B cell (primary cell): ENCODE measurements at regions not wholly inside any gene's neighbourhood (a gene's known extent, or its start where the extent isn't known, plus 50 kb on each side); places are given as distances from the start of the nearest gene placed in this dataset.

Experiments
- ATAC-seq: fragments of 200-7000 bp; cut with Tn5 transposase; one replicate; pipeline ENCODE4 v1.10.0; 2021; ENCODE audit warnings: low read depth, mild to moderate bottlenecking, moderate number of reproducible peaks, moderate library complexity
- CTCF ChIA-PET: fragments of 350-600 bp; sonication (Branson Sonifier 250); formaldehyde crosslinking; loops from one replicate; lab custom pipeline; 2021; ENCODE audit warnings: antibody characterized with exemption, inconsistent platforms; lab: Charles Lee
- POLR2A ChIA-PET: fragments of 350-600 bp; sonication (Branson Sonifier 250); formaldehyde crosslinking; loops from one replicate; lab custom pipeline; 2021; ENCODE audit warnings: antibody characterized with exemption; lab: Charles Lee
- DNase-seq: peaks from one replicate; pipeline ENCODE4 v3.0.0; 2013
- H2AFZ ChIP-seq: 2 replicates; pipeline ENCODE4 v1.6.1; 2012; ENCODE audit warnings: mild to moderate bottlenecking, low read depth, low read length; ENCODE audit not compliant: insufficient read depth, poor library complexity, severe bottlenecking
- H3K27ac ChIP-seq, 2 donors: 1 replicate in 1 of 2; 2 replicates in 1 of 2; pipeline ENCODE4 v1.5.1; 2012 to 2013; ENCODE audit warnings: low read length in 2 of 2, mild to moderate bottlenecking in 2 of 2, moderate library complexity in 1 of 2
- H3K27me3 ChIP-seq, 4 experiments: fragments of 200-600 bp in 1 of 4; sonication (generic) in 1 of 4; replicated peaks in 1 of 4; 1 replicate in 2 of 4; 2 replicates in 2 of 4; pipeline versions ENCODE4 v1.6.1 to v1.7.0; 2013 to 2016; ENCODE audit warnings: low read length in 3 of 4, mild to moderate bottlenecking in 2 of 4, mixed read lengths in 1 of 4, moderate library complexity in 1 of 4; ENCODE audit not compliant: insufficient read depth in 4 of 4, control insufficient read depth in 3 of 4; ENCODE audit errors: control extremely low read depth in 1 of 4
- H3K36me3 ChIP-seq, 2 experiments: replicated peaks in 1 of 2; 1 replicate in 1 of 2; 2 replicates in 1 of 2; pipeline versions ENCODE4 v1.6.1 to v1.7.1; 2013; ENCODE audit warnings: low read length in 1 of 2; ENCODE audit not compliant: insufficient read depth in 2 of 2, control insufficient read depth in 1 of 2; ENCODE audit errors: control extremely low read depth in 1 of 2, extremely low read depth in 1 of 2
- H3K4me1 ChIP-seq, 2 donors: fragments of 200-600 bp in 1 of 2; sonication (generic) in 1 of 2; 1 replicate in 1 of 2; 2 replicates in 1 of 2; pipeline versions ENCODE4 v1.5.1 to v1.6.1; 2013 to 2017; ENCODE audit warnings: low read length in 2 of 2; ENCODE audit not compliant: control insufficient read depth in 2 of 2, insufficient read depth in 2 of 2
- H3K4me2 ChIP-seq: replicated peaks from 2 replicates; pipeline ENCODE3; 2012; ENCODE audit warnings: mild to moderate bottlenecking, low read depth, low read length; ENCODE audit not compliant: poor library complexity, severe bottlenecking
- H3K4me3 ChIP-seq, 5 experiments: fragments of 200-600 bp in 1 of 5; sonication (generic) in 1 of 5; 1 replicate in 3 of 5; 2 replicates in 2 of 5; pipeline versions ENCODE4 v1.5.1 to v1.7.0; 2011 to 2016; ENCODE audit warnings: low read length in 4 of 5, mild to moderate bottlenecking in 4 of 5, low read depth in 2 of 5, control low read depth in 1 of 5, moderate library complexity in 1 of 5; ENCODE audit not compliant: insufficient read depth in 1 of 5; ENCODE audit errors: control extremely low read depth in 1 of 5, extremely low read depth in 1 of 5
- H3K79me2 ChIP-seq: fragments of 200-600 bp; sonication (generic); one replicate; pipeline ENCODE4 v1.6.0; 2016; ENCODE audit warnings: low read length; ENCODE audit not compliant: control insufficient read depth, insufficient read depth
- H3K9ac ChIP-seq: fragments of 200-600 bp; sonication (generic); 2 replicates; pipeline ENCODE4 v1.6.1; 2017; ENCODE audit warnings: mild to moderate bottlenecking, low read length, moderate library complexity
- H3K9me3 ChIP-seq, 3 donors: one replicate each; pipeline versions ENCODE4 v1.6.1 to v1.7.1; 2013; ENCODE audit warnings: low read length in 2 of 3; ENCODE audit not compliant: control insufficient read depth in 2 of 3, insufficient read depth in 1 of 3; ENCODE audit errors: control extremely low read depth in 1 of 3
- H4K20me1 ChIP-seq: 2 replicates; pipeline ENCODE4 v1.6.0; 2012; ENCODE audit warnings: mild to moderate bottlenecking, low read length; ENCODE audit not compliant: insufficient read depth, control insufficient read depth, poor library complexity, severe bottlenecking
- H3K27ac Mint-ChIP-seq: one replicate; pipeline ENCODE4 v1.8.0; 2021; ENCODE audit warnings: mixed read lengths
- H3K27me3 Mint-ChIP-seq: one replicate; pipeline ENCODE4 v1.8.0; 2021; ENCODE audit warnings: mixed read lengths
- H3K4me1 Mint-ChIP-seq: one replicate; pipeline ENCODE4 v1.8.0; 2021; ENCODE audit warnings: mixed read lengths
- H3K4me3 Mint-ChIP-seq: one replicate; pipeline ENCODE4 v1.8.0; 2021; ENCODE audit warnings: mixed read lengths
- H3K9me3 Mint-ChIP-seq: one replicate; pipeline ENCODE4 v1.8.0; 2022; ENCODE audit warnings: mixed read lengths; ENCODE audit not compliant: insufficient read depth
- EZH2 ChIP-seq: IDR thresholded peaks from 2 replicates; pipeline ENCODE4 v1.6.1; 2012; ENCODE audit warnings: borderline replicate concordance, low read depth, mild to moderate bottlenecking, moderate library complexity, low read length; ENCODE audit not compliant: insufficient read depth, poor library complexity, severe bottlenecking
- WGBS: methylation state at CpG from one replicate; pipeline ENCODE4 v1.1.5; 2013; ENCODE audit warnings: missing lambda C conversion rate; ENCODE audit not compliant: insufficient coverage; 5-methylcytosine and 5-hydroxymethylcytosine counted together
- intact Hi-C: fragments of 100-400 bp; cut with micrococcal nuclease; formaldehyde crosslinking; loops from one replicate; pipeline ENCODE4 v1.10.0; 2022
- TF ChIP-seq, protein P1 (sequence below): fragments of 200-600 bp; IDR thresholded peaks from one replicate; pipeline ENCODE4 v1.8.0; 2022; ENCODE audit warnings: antibody characterized with exemption, mild to moderate bottlenecking

DNA sequence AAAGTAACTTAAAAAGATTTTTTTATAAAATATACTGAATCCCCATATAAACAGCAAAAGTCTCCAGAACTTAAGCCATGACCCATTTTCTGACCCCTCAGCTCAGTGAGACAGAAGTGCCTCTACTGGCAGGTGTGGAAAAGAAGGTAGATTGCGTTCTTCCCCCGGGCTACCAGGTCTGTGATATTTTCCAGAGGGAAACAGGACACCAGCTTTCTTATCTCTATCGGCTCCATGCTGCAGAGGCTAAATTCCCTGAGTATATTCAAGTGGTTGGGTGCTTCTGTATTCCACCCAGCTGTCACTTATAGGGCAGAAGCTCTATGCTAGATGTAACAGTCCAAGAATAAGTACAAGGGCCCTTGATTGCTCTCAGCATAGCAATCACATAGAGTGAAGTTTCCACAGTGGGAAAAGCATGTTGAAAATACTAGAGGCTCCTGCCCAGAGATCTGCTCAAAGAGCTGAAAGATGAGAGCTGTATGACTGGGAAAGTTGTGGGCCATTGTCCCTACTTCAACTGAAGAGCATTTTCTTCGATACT, 687.3 kb downstream of the CDH11 start:
- H3K4me3 ChIP-seq, result no peak overlapping the region
- no peaks in the 10 kb centered on the region for H4K20me1 ChIP-seq
- Mint-ChIP-seq H3K27ac (no peak overlapping the region), H3K4me3 (no peak overlapping the region), H3K27me3 (no peaks in the 10 kb centered on the region), H3K4me1 (no peaks in the 10 kb centered on the region), H3K9me3 (peaks cover 6% of the 10 kb centered on the region)
- DNase-seq (no peak), ATAC-seq (no peak)
- 100% methylated on average over 3 of the region's 4 CpGs for WGBS
- intact Hi-C loops, result no loop called here
- no peaks in the 10 kb centered on the region for H3K79me2 ChIP-seq
- no peak overlapping the region for H2AFZ ChIP-seq
- CTCF ChIA-PET, result no interaction called here
- no peaks in the 10 kb centered on the region for H3K36me3 ChIP-seq
- no peak overlapping the region for H3K27ac ChIP-seq
- H3K9me3 ChIP-seq, result no peaks in the 10 kb centered on the region
- no peak overlapping the region for H3K9ac ChIP-seq
- no peaks in the 10 kb centered on the region for H3K27me3 ChIP-seq
- no peaks in the 10 kb centered on the region for H3K4me1 ChIP-seq
- no peak overlapping the region for H3K4me2 ChIP-seq
- POLR2A ChIA-PET, result no interaction called here
- no peak for TF ChIP-seq EZH2
- TF ChIP-seq, protein P1, sequence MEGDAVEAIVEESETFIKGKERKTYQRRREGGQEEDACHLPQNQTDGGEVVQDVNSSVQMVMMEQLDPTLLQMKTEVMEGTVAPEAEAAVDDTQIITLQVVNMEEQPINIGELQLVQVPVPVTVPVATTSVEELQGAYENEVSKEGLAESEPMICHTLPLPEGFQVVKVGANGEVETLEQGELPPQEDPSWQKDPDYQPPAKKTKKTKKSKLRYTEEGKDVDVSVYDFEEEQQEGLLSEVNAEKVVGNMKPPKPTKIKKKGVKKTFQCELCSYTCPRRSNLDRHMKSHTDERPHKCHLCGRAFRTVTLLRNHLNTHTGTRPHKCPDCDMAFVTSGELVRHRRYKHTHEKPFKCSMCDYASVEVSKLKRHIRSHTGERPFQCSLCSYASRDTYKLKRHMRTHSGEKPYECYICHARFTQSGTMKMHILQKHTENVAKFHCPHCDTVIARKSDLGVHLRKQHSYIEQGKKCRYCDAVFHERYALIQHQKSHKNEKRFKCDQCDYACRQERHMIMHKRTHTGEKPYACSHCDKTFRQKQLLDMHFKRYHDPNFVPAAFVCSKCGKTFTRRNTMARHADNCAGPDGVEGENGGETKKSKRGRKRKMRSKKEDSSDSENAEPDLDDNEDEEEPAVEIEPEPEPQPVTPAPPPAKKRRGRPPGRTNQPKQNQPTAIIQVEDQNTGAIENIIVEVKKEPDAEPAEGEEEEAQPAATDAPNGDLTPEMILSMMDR, result no peak

DNA sequence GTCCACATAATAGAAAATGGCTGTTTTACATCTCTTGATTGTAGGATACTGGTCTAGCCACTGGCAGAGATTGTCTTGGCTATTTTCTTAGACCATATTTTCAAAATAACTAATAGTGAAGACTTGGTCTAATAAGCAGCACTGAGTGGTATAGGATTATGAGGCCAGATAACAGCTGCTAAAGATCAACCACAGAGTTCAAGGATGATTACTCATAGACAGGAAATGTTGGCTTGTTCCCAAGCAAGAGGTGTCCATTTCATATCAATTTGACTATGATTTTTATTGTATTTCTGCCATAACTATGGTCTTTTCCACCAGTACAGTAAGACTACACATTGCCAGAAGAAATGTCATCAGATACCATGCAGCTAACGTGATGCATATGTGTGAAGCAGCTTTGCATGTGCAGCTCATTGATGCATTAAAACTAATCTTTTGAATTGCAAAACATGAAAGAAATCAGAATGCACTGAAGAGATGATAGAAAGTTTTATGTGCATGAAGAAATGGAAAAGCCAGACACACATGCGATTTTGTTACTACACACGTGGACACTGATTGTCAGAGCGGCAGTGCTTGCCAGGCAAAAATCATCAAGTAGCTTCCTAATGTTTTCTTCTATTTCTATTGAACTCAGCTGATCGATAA, 693.3 kb downstream of the CDH11 start:
- DNase-seq, result no peak
- Histone ChIP-seq H3K9me3 (no peaks in the 10 kb centered on the region), H3K4me2 (no peak overlapping the region), H2AFZ (no peak overlapping the region), H3K27ac (no peak overlapping the region), H3K4me1 (no peaks in the 10 kb centered on the region), H3K9ac (no peak overlapping the region), H3K36me3 (no peaks in the 10 kb centered on the region), H3K4me3 (no peak overlapping the region), H3K27me3 (no peaks in the 10 kb centered on the region), H4K20me1 (no peaks in the 10 kb centered on the region), H3K79me2 (no peaks in the 10 kb centered on the region)
- WGBS, result 94% methylated on average over 3 of the region's 5 CpGs
- POLR2A ChIA-PET, result no interaction called here
- intact Hi-C loops, result no loop called here
- no peaks in the 10 kb centered on the region for H3K27me3 Mint-ChIP-seq
- CTCF ChIA-PET, result no interaction called here
- TF ChIP-seq EZH2, result no peak
- TF ChIP-seq, protein P1, result no peak
- no peak overlapping the region for H3K27ac Mint-ChIP-seq
- no peaks in the 10 kb centered on the region for H3K4me1 Mint-ChIP-seq
- peaks cover 9% of the 10 kb centered on the region for H3K9me3 Mint-ChIP-seq
- no peak for ATAC-seq
- no peak overlapping the region for H3K4me3 Mint-ChIP-seq
